H1 (cell line): ENCODE measurements at regions not wholly inside any gene's neighbourhood (a gene's known extent, or its start where the extent isn't known, plus 50 kb on each side); places are given as distances from the start of the nearest gene placed in this dataset.

Experiments
- GTF2F1 ChIP-seq: IDR thresholded peaks from 2 replicates; pipeline ENCODE4 v1.6.1; 2012; ENCODE audit warnings: low read depth, low read length, improper control_type of control experiment, borderline replicate concordance
- SAP30 ChIP-seq: fragments of 300-600 bp; sonication (generic); IDR thresholded peaks from 2 replicates; pipeline ENCODE4 v1.7.1; 2012; ENCODE audit warnings: low read length, moderate library complexity, mild to moderate bottlenecking, inconsistent platforms; ENCODE audit not compliant: insufficient read depth, insufficient replicate concordance
- TF ChIP-seq, protein P1 (sequence below): fragments of 300-600 bp; sonication (generic); IDR thresholded peaks from 2 replicates; pipeline ENCODE4 v1.7.1; 2012; ENCODE audit warnings: low read length, moderate library complexity, mild to moderate bottlenecking, inconsistent platforms; ENCODE audit not compliant: insufficient replicate concordance

GRCh38 chr18:1173593-1173992 lies 268.9 kb downstream of the ADCYAP1 start (continued):
- TF ChIP-seq, protein P1, sequence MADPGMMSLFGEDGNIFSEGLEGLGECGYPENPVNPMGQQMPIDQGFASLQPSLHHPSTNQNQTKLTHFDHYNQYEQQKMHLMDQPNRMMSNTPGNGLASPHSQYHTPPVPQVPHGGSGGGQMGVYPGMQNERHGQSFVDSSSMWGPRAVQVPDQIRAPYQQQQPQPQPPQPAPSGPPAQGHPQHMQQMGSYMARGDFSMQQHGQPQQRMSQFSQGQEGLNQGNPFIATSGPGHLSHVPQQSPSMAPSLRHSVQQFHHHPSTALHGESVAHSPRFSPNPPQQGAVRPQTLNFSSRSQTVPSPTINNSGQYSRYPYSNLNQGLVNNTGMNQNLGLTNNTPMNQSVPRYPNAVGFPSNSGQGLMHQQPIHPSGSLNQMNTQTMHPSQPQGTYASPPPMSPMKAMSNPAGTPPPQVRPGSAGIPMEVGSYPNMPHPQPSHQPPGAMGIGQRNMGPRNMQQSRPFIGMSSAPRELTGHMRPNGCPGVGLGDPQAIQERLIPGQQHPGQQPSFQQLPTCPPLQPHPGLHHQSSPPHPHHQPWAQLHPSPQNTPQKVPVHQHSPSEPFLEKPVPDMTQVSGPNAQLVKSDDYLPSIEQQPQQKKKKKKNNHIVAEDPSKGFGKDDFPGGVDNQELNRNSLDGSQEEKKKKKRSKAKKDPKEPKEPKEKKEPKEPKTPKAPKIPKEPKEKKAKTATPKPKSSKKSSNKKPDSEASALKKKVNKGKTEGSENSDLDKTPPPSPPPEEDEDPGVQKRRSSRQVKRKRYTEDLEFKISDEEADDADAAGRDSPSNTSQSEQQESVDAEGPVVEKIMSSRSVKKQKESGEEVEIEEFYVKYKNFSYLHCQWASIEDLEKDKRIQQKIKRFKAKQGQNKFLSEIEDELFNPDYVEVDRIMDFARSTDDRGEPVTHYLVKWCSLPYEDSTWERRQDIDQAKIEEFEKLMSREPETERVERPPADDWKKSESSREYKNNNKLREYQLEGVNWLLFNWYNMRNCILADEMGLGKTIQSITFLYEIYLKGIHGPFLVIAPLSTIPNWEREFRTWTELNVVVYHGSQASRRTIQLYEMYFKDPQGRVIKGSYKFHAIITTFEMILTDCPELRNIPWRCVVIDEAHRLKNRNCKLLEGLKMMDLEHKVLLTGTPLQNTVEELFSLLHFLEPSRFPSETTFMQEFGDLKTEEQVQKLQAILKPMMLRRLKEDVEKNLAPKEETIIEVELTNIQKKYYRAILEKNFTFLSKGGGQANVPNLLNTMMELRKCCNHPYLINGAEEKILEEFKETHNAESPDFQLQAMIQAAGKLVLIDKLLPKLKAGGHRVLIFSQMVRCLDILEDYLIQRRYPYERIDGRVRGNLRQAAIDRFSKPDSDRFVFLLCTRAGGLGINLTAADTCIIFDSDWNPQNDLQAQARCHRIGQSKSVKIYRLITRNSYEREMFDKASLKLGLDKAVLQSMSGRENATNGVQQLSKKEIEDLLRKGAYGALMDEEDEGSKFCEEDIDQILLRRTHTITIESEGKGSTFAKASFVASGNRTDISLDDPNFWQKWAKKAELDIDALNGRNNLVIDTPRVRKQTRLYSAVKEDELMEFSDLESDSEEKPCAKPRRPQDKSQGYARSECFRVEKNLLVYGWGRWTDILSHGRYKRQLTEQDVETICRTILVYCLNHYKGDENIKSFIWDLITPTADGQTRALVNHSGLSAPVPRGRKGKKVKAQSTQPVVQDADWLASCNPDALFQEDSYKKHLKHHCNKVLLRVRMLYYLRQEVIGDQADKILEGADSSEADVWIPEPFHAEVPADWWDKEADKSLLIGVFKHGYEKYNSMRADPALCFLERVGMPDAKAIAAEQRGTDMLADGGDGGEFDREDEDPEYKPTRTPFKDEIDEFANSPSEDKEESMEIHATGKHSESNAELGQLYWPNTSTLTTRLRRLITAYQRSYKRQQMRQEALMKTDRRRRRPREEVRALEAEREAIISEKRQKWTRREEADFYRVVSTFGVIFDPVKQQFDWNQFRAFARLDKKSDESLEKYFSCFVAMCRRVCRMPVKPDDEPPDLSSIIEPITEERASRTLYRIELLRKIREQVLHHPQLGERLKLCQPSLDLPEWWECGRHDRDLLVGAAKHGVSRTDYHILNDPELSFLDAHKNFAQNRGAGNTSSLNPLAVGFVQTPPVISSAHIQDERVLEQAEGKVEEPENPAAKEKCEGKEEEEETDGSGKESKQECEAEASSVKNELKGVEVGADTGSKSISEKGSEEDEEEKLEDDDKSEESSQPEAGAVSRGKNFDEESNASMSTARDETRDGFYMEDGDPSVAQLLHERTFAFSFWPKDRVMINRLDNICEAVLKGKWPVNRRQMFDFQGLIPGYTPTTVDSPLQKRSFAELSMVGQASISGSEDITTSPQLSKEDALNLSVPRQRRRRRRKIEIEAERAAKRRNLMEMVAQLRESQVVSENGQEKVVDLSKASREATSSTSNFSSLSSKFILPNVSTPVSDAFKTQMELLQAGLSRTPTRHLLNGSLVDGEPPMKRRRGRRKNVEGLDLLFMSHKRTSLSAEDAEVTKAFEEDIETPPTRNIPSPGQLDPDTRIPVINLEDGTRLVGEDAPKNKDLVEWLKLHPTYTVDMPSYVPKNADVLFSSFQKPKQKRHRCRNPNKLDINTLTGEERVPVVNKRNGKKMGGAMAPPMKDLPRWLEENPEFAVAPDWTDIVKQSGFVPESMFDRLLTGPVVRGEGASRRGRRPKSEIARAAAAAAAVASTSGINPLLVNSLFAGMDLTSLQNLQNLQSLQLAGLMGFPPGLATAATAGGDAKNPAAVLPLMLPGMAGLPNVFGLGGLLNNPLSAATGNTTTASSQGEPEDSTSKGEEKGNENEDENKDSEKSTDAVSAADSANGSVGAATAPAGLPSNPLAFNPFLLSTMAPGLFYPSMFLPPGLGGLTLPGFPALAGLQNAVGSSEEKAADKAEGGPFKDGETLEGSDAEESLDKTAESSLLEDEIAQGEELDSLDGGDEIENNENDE = no peak
- TF ChIP-seq SAP30 (no peak), GTF2F1 (no peak)
